Naive thymus-derived CD4-positive, alpha-beta T cell (primary cell): ENCODE measurements at regions not wholly inside any gene's neighbourhood (a gene's known extent, or its start where the extent isn't known, plus 50 kb on each side); places are given as distances from the start of the nearest gene placed in this dataset.

Experiments
- ATAC-seq: fragments of 150-1000 bp; cut with Tn5 transposase; 2 replicates; pipeline ENCODE4 v1.10.0; 2021; ENCODE audit warnings: mild to moderate bottlenecking, moderate library complexity
- CTCF ChIA-PET: fragments of 350-600 bp; sonication (Branson Sonifier 250); formaldehyde crosslinking; loops from one replicate; lab custom pipeline; 2021; ENCODE audit warnings: antibody characterized with exemption; lab: Charles Lee
- POLR2A ChIA-PET: fragments of 350-600 bp; sonication (Branson Sonifier 250); formaldehyde crosslinking; loops from one replicate; lab custom pipeline; 2021; ENCODE audit warnings: antibody characterized with exemption, inconsistent platforms; lab: Charles Lee
- DNase-seq, 9 donors: peaks; one replicate each; pipeline versions ENCODE4 v3.0.0 to v3.0.0-alpha.2; 2020 to 2022; ENCODE audit warnings: mixed read lengths in 1 of 9
- H3K27ac ChIP-seq: one replicate; pipeline ENCODE4 v1.7.0; 2013; ENCODE audit warnings: mild to moderate bottlenecking, low read depth, low read length, moderate library complexity
- H3K27me3 ChIP-seq, 2 donors: one replicate each; pipeline ENCODE4 v1.7.0; 2013; ENCODE audit warnings: low read length in 2 of 2, mild to moderate bottlenecking in 2 of 2, moderate library complexity in 2 of 2; ENCODE audit not compliant: control insufficient read depth in 2 of 2, insufficient read depth in 2 of 2
- H3K36me3 ChIP-seq, 3 experiments: 1 replicate in 2 of 3; 2 replicates in 1 of 3; pipeline ENCODE4 v1.7.0; 2013; ENCODE audit warnings: low read length in 3 of 3, mild to moderate bottlenecking in 3 of 3, moderate library complexity in 1 of 3; ENCODE audit not compliant: insufficient read depth in 3 of 3, control insufficient read depth in 2 of 3
- H3K4me1 ChIP-seq, 2 donors: one replicate each; pipeline ENCODE4 v1.7.0; 2013; ENCODE audit warnings: low read length in 2 of 2, mild to moderate bottlenecking in 2 of 2, moderate library complexity in 1 of 2; ENCODE audit not compliant: control insufficient read depth in 2 of 2, insufficient read depth in 2 of 2
- H3K4me3 ChIP-seq: 2 replicates; pipeline ENCODE4 v1.7.0; 2013; ENCODE audit warnings: mild to moderate bottlenecking, low read length
- H3K9me3 ChIP-seq, 3 experiments: 1 replicate in 2 of 3; 2 replicates in 1 of 3; pipeline ENCODE4 v1.7.0; 2013; ENCODE audit warnings: low read length in 3 of 3; ENCODE audit not compliant: control insufficient read depth in 2 of 3
- H3K27ac Mint-ChIP-seq, 9 donors: one replicate each; pipeline ENCODE4 v1.8.0; 2020 to 2022; ENCODE audit warnings: mixed read lengths in 9 of 9, mild to moderate bottlenecking in 8 of 9, moderate library complexity in 5 of 9, inconsistent platforms in 2 of 9
- H3K27me3 Mint-ChIP-seq, 5 donors: one replicate each; pipeline ENCODE4 v1.8.0; 2021 to 2022; ENCODE audit warnings: mixed read lengths in 5 of 5, mild to moderate bottlenecking in 1 of 5
- H3K36me3 Mint-ChIP-seq, 5 donors: one replicate each; pipeline ENCODE4 v1.8.0; 2020 to 2022; ENCODE audit warnings: mixed read lengths in 5 of 5, mild to moderate bottlenecking in 3 of 5, inconsistent platforms in 1 of 5
- H3K4me1 Mint-ChIP-seq, 7 donors: one replicate each; pipeline ENCODE4 v1.8.0; 2020 to 2022; ENCODE audit warnings: mixed read lengths in 7 of 7, mild to moderate bottlenecking in 3 of 7, inconsistent platforms in 1 of 7
- H3K4me3 Mint-ChIP-seq, 10 donors: one replicate each; pipeline ENCODE4 v1.8.0; 2020 to 2022; ENCODE audit warnings: mild to moderate bottlenecking in 10 of 10, mixed read lengths in 10 of 10, moderate library complexity in 6 of 10, inconsistent platforms in 2 of 10
- H3K9me3 Mint-ChIP-seq, 11 donors: one replicate each; pipeline ENCODE4 v1.8.0; 2020 to 2022; ENCODE audit warnings: mixed read lengths in 11 of 11, mild to moderate bottlenecking in 4 of 11, inconsistent platforms in 1 of 11, moderate library complexity in 1 of 11
- intact Hi-C, 2 donors: fragments of 100-400 bp; cut with micrococcal nuclease; formaldehyde crosslinking; loops; one replicate each; pipeline ENCODE4 v1.15.1; 2023

GRCh38 chr7:14092331-14092730 is 102.9 kb upstream of the ETV1 start:
- Histone ChIP-seq H3K36me3 (no peaks in the 10 kb centered on the region), H3K27ac (no peak overlapping the region), H3K4me1 (no peaks in the 10 kb centered on the region), H3K4me3 (no peak overlapping the region), H3K27me3 (no peaks in the 10 kb centered on the region), H3K9me3 (no peaks in the 10 kb centered on the region)
- CTCF ChIA-PET, result no interaction called here
- ATAC-seq (no peak), DNase-seq (no peak)
- Mint-ChIP-seq H3K27me3 (no peaks in the 10 kb centered on the region), H3K4me3 (no peak overlapping the region), H3K9me3 (peaks cover 0 to 13% (median 2%) of the 10 kb centered on the region in 11 donors), H3K4me1 (no peaks in the 10 kb centered on the region), H3K27ac (no peak overlapping the region), H3K36me3 (no peaks in the 10 kb centered on the region)
- intact Hi-C loops, result no loop called here
- POLR2A ChIA-PET, result no interaction called here

GRCh38 chr7:14085901-14086300 is 96.4 kb upstream of the ETV1 start:
- H3K27me3 Mint-ChIP-seq, result no peaks in the 10 kb centered on the region
- H3K27ac Mint-ChIP-seq, result no peak overlapping the region
- no peaks in the 10 kb centered on the region for H3K36me3 Mint-ChIP-seq
- ChIA-PET CTCF (interaction anchor here (0.7 kb wide), 1 partner anchor 36 kb away, joined by 3 read pairs; no protein-coding TSS in a partner anchor), POLR2A (interaction anchor here (0.7 kb wide), 1 partner anchor 12 kb away, joined by 3 read pairs; no protein-coding TSS in a partner anchor)
- no peak for ATAC-seq
- Histone ChIP-seq H3K4me3 (no peak overlapping the region), H3K27me3 (no peaks in the 10 kb centered on the region), H3K4me1 (no peaks in the 10 kb centered on the region), H3K9me3 (peaks cover 0 to 3% (median 0%) of the 10 kb centered on the region in 3 experiments), H3K36me3 (no peaks in the 10 kb centered on the region), H3K27ac (no peak overlapping the region)
- no peaks in the 10 kb centered on the region for H3K4me1 Mint-ChIP-seq
- intact Hi-C loops, result no loop called here
- no peak for DNase-seq
- H3K4me3 Mint-ChIP-seq, result no peak overlapping the region
- peaks cover 2 to 25% (median 10%) of the 10 kb centered on the region in 11 donors for H3K9me3 Mint-ChIP-seq

- ChIA-PET POLR2A (no interaction called here), CTCF (no interaction called here)
- peaks cover 2 to 19% (median 11%) of the 10 kb centered on the region in 11 donors for H3K9me3 Mint-ChIP-seq
- Histone ChIP-seq H3K4me3 (no peak overlapping the region), H3K9me3 (peaks cover 0 to 3% (median 0%) of the 10 kb centered on the region in 3 experiments), H3K27ac (no peak overlapping the region), H3K4me1 (no peaks in the 10 kb centered on the region), H3K36me3 (no peaks in the 10 kb centered on the region), H3K27me3 (no peaks in the 10 kb centered on the region)
- H3K4me3 Mint-ChIP-seq, result no peak overlapping the region
- no peaks in the 10 kb centered on the region for H3K27me3 Mint-ChIP-seq
- ATAC-seq (no peak), DNase-seq (no peak)
- H3K4me1 Mint-ChIP-seq, result no peaks in the 10 kb centered on the region
- no peak overlapping the region for H3K27ac Mint-ChIP-seq
- no peaks in the 10 kb centered on the region for H3K36me3 Mint-ChIP-seq
- intact Hi-C loops, result no loop called here
Measured at GRCh38 chr7:14083761-14084160, 94.3 kb upstream of the ETV1 start.

- intact Hi-C loops, result no loop called here
- POLR2A ChIA-PET, result no interaction called here
- no peaks in the 10 kb centered on the region for H3K9me3 ChIP-seq
Measured at GRCh38 chr7:14073988-14074387, 84.5 kb upstream of the ETV1 start.

GRCh38 chr7:14073543-14073942 is 84.1 kb upstream of the ETV1 start:
- CTCF ChIA-PET, result no interaction called here
- Mint-ChIP-seq H3K9me3 (peaks cover 0 to 15% (median 2%) of the 10 kb centered on the region in 11 donors), H3K4me1 (peaks cover 0 to 2% (median 0%) of the 10 kb centered on the region in 7 donors), H3K4me3 (no peak overlapping the region), H3K27ac (no peak overlapping the region), H3K27me3 (peaks cover 0 to 4% (median 0%) of the 10 kb centered on the region in 5 donors), H3K36me3 (no peaks in the 10 kb centered on the region)
- Histone ChIP-seq H3K36me3 (no peaks in the 10 kb centered on the region), H3K27ac (no peak overlapping the region), H3K4me3 (no peak overlapping the region), H3K27me3 (no peaks in the 10 kb centered on the region), H3K4me1 (no peaks in the 10 kb centered on the region), H3K9me3 (no peaks in the 10 kb centered on the region)
- intact Hi-C loops, result no loop called here
- no peak for DNase-seq
- no peak for ATAC-seq
- POLR2A ChIA-PET, result no interaction called here

More at GRCh38 chr7:14073988-14074387, 84.5 kb upstream of the ETV1 start:
- Mint-ChIP-seq H3K27me3 (peaks cover 0 to 4% (median 0%) of the 10 kb centered on the region in 5 donors), H3K36me3 (no peaks in the 10 kb centered on the region), H3K9me3 (peaks cover 0 to 15% (median 0%) of the 10 kb centered on the region in 11 donors), H3K4me1 (peaks cover 0 to 2% (median 0%) of the 10 kb centered on the region in 7 donors), H3K27ac (no peak overlapping the region), H3K4me3 (no peak overlapping the region)
- Histone ChIP-seq H3K36me3 (no peaks in the 10 kb centered on the region), H3K27ac (no peak overlapping the region), H3K4me3 (no peak overlapping the region), H3K27me3 (no peaks in the 10 kb centered on the region), H3K4me1 (no peaks in the 10 kb centered on the region)
- DNase-seq (no peak), ATAC-seq (no peak)
- CTCF ChIA-PET, result no interaction called here

GRCh38 chr7:14071045-14071444 is 81.6 kb upstream of the ETV1 start:
- intact Hi-C loops, result no loop called here
- Mint-ChIP-seq H3K9me3 (peaks cover 0 to 16% (median 6%) of the 10 kb centered on the region in 11 donors), H3K27ac (no peak overlapping the region), H3K4me1 (peaks cover 0 to 2% (median 0%) of the 10 kb centered on the region in 7 donors), H3K27me3 (peaks cover 0 to 4% (median 0%) of the 10 kb centered on the region in 5 donors), H3K36me3 (no peaks in the 10 kb centered on the region), H3K4me3 (no peak overlapping the region)
- no peak overlapping the region for H3K27ac ChIP-seq
- POLR2A ChIA-PET, result no interaction called here
- no peaks in the 10 kb centered on the region for H3K27me3 ChIP-seq
- H3K9me3 ChIP-seq, result no peaks in the 10 kb centered on the region
- CTCF ChIA-PET, result no interaction called here
- no peak for ATAC-seq
- no peaks in the 10 kb centered on the region for H3K36me3 ChIP-seq
- no peaks in the 10 kb centered on the region for H3K4me1 ChIP-seq
- no peak overlapping the region for H3K4me3 ChIP-seq
- DNase-seq, result no peak

- H3K27ac ChIP-seq, result no peak overlapping the region
- Mint-ChIP-seq H3K27me3 (peaks cover 0 to 4% (median 0%) of the 10 kb centered on the region in 5 donors), H3K9me3 (peaks cover 0 to 16% (median 6%) of the 10 kb centered on the region in 11 donors), H3K4me3 (no peak overlapping the region), H3K27ac (no peak overlapping the region), H3K4me1 (peaks cover 0 to 2% (median 0%) of the 10 kb centered on the region in 7 donors), H3K36me3 (no peaks in the 10 kb centered on the region)
- intact Hi-C loops, result no loop called here
- H3K36me3 ChIP-seq, result no peaks in the 10 kb centered on the region
- no peaks in the 10 kb centered on the region for H3K27me3 ChIP-seq
- no peaks in the 10 kb centered on the region for H3K4me1 ChIP-seq
- ATAC-seq (no peak), DNase-seq (no peak)
- no peak overlapping the region for H3K4me3 ChIP-seq
- ChIA-PET POLR2A (no interaction called here), CTCF (no interaction called here)
- no peaks in the 10 kb centered on the region for H3K9me3 ChIP-seq
Measured at GRCh38 chr7:14069961-14070360, 80.5 kb upstream of the ETV1 start.
